Heart left ventricle (tissue), 16 donors: ENCODE measurements at regions not wholly inside any gene's neighbourhood (a gene's known extent, or its start where the extent isn't known, plus 50 kb on each side); places are given as distances from the start of the nearest gene placed in this dataset.

ENCODE experiments used
- ATAC-seq, 4 donors: fragments of 200-7000 bp; cut with Tn5 transposase; one replicate each; pipeline ENCODE4 v1.9.1; 2020 to 2022; ENCODE audit warnings: moderate library complexity in 4 of 4, mild to moderate bottlenecking in 3 of 4, moderate number of reproducible peaks in 1 of 4
- DNase-seq, 5 donors: peaks; one replicate each; pipeline ENCODE4 v3.0.0-alpha.2; 2020
- H3K27ac ChIP-seq, 12 donors: fragments of 200-600 bp; sonication (generic) in 4 of 12; one replicate each; pipeline versions ENCODE4 v1.5.0 to v1.8.0; 2016 to 2022; ENCODE audit warnings: mild to moderate bottlenecking in 2 of 12
- H3K27me3 ChIP-seq, 9 donors: fragments of 200-600 bp; sonication (generic) in 2 of 9; one replicate each; pipeline versions ENCODE4 v1.5.1 to v1.8.0; 2016 to 2022; ENCODE audit warnings: mild to moderate bottlenecking in 3 of 9
- H3K36me3 ChIP-seq, 9 donors: fragments of 200-600 bp; sonication (generic) in 2 of 9; one replicate each; pipeline versions ENCODE4 v1.5.0 to v1.8.0; 2018 to 2022; ENCODE audit warnings: mild to moderate bottlenecking in 2 of 9
- H3K4me1 ChIP-seq, 12 donors: fragments of 200-600 bp; sonication (generic) in 4 of 12; one replicate each; pipeline versions ENCODE4 v1.5.0 to v1.8.0; 2016 to 2022; ENCODE audit warnings: mild to moderate bottlenecking in 3 of 12
- H3K4me3 ChIP-seq, 12 donors: fragments of 200-600 bp; sonication (generic) in 4 of 12; one replicate each; pipeline versions ENCODE4 v1.5.0 to v1.8.0; 2017 to 2022; ENCODE audit warnings: mild to moderate bottlenecking in 9 of 12, moderate library complexity in 4 of 12
- H3K9me3 ChIP-seq, 12 donors: fragments of 200-600 bp; sonication (generic) in 4 of 12; one replicate each; pipeline versions ENCODE4 v1.5.0 to v1.8.0; 2016 to 2022; ENCODE audit warnings: mild to moderate bottlenecking in 1 of 12
- POLR2A ChIP-seq, 2 donors: fragments of 450-650 bp; IDR thresholded peaks; one replicate each; pipeline ENCODE4 v1.6.1; 2017; ENCODE audit warnings: antibody characterized with exemption in 2 of 2, mild to moderate bottlenecking in 2 of 2, moderate library complexity in 2 of 2
- WGBS, 4 donors: extraction: QIAGEN DNeasy Blood & Tissue Kit in 2 of 4; methylation state at CpG; one replicate each; pipeline versions ENCODE4 v1.1.5 to v1.1.7; 2013 to 2018; 5-methylcytosine and 5-hydroxymethylcytosine counted together
- intact Hi-C, 10 donors: fragments of 100-400 bp; cut with DNase I; formaldehyde crosslinking; loops; one replicate each; pipeline versions ENCODE4 v1.11.1 to v1.14.2; 2022
- TF ChIP-seq, protein P1 (sequence below), 12 donors: fragments of 200-600 bp; sonication (generic) in 4 of 12; IDR thresholded peaks; one replicate each; pipeline versions ENCODE4 v1.5.0 to v1.8.0; 2018 to 2022; ENCODE audit warnings: antibody characterized with exemption in 12 of 12, mild to moderate bottlenecking in 5 of 12
- donor health status: ischemic (EF 13 %, LVEDD 7.1; RV severe dilation, severe dysfunction).
- donor health status: healthy with polysubstance abuse.
- donor health status: DM: no; HTN: yes; CAD: no.
- donor health status: DM: no; HTN: no; CAD: no.
- donor health status: ischemic (EF 25% LVEDD 6.9; RV normal size, moderate dysfunction).
- donor health status: ischemic (EF 25% LVEDD 5.7; RV mildly dilated, moderate dysfunction).
- donor health status: healthy.
- donor health status: DM: yes; HTN: yes; CAD: no.
- donor health status: ischemic (EF 35%, LVEDD 5.7; RV mildly dilated, moderate dysfunction).
- donor health status: nonischemic (EF 11% LVEDD 7.7; RV severe dilation, severe dysfunction).
- donor health status: DM: yes; HTN: yes; CAD: no.
- donor health status: PGD.
- donor health status: ischemic (EF 29% LVEDD 5.4; RV normal size, mild dysfunction).
- donor health status: nonischemic (EF 23%, LVEDD 6.1; RV moderate dilation, normal function).

DNA sequence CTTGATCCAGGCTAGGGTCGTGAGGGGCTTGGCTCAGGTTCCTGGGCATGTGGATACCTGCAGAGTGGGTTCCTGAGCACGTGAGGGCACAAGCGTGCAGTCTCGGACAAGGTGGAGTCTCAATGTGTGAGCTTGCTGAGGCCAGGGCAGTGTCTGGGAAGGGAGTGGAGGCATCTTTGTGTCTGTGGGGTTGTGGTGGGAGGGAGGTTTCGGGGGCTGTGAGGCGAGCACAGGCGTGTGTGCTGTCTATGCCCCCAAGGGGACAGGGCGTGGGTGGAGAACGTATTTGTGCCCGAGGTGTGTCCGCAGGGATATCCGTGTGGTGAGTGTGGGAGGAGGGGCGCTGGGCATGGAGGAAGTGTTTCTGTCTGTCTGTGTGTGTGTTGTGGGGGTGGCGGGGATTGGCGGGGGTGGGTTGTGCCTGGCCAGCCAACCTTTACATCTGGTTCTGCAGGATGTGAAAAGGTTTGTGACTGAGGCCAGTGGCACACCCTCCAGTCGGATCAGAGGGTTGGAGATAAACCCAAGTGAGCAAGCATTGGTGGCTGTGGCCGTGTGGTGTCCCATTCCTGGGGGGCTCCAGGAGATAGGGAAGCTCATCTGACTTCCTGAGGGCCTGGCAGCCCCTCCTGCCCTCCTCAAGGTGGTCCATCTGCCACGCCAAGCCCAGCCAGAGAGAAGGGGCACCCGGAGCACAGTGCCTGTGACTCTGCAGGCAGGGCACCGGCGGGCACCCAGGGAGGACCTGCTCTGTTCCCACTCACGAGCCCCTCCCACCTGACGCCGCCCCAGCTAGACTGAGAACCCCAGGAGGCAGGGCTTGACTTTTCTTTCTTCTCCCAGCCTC is 57.1 kb downstream of the ZFP36L2 start:
- Histone ChIP-seq H3K27me3 (no peaks in the 10 kb centered on the region), H3K9me3 (peaks cover 0 to 2% (median 0%) of the 10 kb centered on the region in 12 donors), H3K4me3 (peak overlapping the region in 1 of 12 donors; percentile 25), H3K4me1 (peaks cover 0 to 67% (median 31%) of the 10 kb centered on the region in 12 donors), H3K36me3 (no peaks in the 10 kb centered on the region), H3K27ac (peak overlapping the region in 7 of 12 donors; percentile 34 to 85 (median 64))
- ATAC-seq (peak; percentile 10 to 57 (median 54)), DNase-seq (peak in 4 of 5 donors; percentile 48 to 76 (median 56))
- 44 to 62% (median 47%) methylated on average over 21 to 24 of the region's 24 CpGs for WGBS, 4 donors
- intact Hi-C loops = loop anchor here in 1 of 10 donors (10.0 kb wide), 1 partner anchor 45 kb away; no protein-coding TSS in a partner anchor
- TF ChIP-seq, protein P1, sequence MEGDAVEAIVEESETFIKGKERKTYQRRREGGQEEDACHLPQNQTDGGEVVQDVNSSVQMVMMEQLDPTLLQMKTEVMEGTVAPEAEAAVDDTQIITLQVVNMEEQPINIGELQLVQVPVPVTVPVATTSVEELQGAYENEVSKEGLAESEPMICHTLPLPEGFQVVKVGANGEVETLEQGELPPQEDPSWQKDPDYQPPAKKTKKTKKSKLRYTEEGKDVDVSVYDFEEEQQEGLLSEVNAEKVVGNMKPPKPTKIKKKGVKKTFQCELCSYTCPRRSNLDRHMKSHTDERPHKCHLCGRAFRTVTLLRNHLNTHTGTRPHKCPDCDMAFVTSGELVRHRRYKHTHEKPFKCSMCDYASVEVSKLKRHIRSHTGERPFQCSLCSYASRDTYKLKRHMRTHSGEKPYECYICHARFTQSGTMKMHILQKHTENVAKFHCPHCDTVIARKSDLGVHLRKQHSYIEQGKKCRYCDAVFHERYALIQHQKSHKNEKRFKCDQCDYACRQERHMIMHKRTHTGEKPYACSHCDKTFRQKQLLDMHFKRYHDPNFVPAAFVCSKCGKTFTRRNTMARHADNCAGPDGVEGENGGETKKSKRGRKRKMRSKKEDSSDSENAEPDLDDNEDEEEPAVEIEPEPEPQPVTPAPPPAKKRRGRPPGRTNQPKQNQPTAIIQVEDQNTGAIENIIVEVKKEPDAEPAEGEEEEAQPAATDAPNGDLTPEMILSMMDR (IDR thresholded peaks at IDR 0.05) = no peak
- no peak for TF ChIP-seq POLR2A (IDR thresholded peaks at IDR 0.05)

DNA sequence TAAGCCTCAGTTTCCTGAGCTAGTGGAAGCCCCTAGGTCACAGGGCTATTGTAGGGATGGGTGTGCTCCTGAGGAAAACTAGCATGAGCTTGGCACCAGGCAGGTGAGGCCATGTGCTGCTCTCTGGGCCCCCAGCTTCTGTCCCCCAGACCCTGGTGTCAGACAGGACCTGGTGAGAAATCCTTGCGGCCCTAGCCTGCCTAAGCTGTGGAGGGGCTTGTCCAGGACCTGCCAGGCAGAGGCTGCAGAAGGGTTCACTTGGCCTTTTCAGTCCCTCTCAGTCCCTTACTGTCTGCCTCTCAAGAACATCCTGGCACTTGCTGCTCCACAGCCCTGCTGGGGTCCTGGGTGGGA is 58.4 kb downstream of the ZFP36L2 start:
- Histone ChIP-seq H3K36me3 (no peaks in the 10 kb centered on the region), H3K4me1 (peaks cover 0 to 53% (median 22%) of the 10 kb centered on the region in 12 donors), H3K27me3 (no peaks in the 10 kb centered on the region), H3K9me3 (no peaks in the 10 kb centered on the region), H3K27ac (peak overlapping the region in 4 of 12 donors; percentile 50 to 85 (median 66)), H3K4me3 (no peak overlapping the region)
- intact Hi-C loops = loop anchor here in 1 of 10 donors (10.0 kb wide), 1 partner anchor 47 kb away; no protein-coding TSS in a partner anchor
- no peak for ATAC-seq
- no peak for TF ChIP-seq POLR2A (IDR thresholded peaks at IDR 0.05)
- TF ChIP-seq, protein P1 (IDR thresholded peaks at IDR 0.05) = no peak
- WGBS, 4 donors = 97 to 100% (median 97%) methylated on average over 1 of the region's 1 CpG; no CpG with 5 or more reads in 1 of the 4 donors
- DNase-seq = no peak

DNA sequence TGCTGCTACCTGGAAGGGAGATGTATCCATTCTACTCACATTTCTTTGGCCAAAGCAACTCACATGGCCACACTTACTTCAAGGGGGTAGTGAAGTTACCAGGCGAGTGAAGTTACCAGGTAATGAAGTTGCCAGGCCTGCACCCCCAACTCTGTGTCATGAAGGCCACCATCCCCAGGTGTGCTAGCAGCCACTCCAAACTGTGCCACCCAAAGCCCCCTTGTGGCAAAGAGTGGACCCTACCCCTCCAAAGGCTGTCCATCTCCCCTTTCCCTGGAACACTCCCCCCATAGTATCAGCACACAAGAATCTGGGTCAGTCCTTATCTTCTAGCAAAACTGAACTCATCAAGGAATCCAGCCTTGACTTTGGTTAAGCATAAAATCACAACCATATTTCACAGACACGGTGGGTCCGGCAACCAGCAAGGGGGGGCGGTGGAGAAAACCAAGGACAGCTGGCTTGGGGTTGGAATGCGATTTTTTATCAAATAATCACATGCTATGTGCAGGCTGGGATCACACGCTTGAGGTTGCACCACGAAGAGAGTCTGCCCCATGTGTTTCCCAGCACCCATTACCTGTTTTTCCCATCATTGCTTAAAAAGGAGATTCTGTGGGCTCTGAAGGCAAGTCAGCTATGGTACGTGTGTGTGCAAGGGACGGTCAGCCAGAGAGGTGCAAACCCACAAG is 60.9 kb downstream of the ZFP36L2 start:
- intact Hi-C loops = loop anchor here in 1 of 10 donors (10.0 kb wide), 1 partner anchor 49 kb away; no protein-coding TSS in a partner anchor
- no peak for DNase-seq
- H3K4me3 ChIP-seq = no peak overlapping the region
- H3K27me3 ChIP-seq = no peaks in the 10 kb centered on the region
- TF ChIP-seq POLR2A (IDR thresholded peaks at IDR 0.05) = no peak
- TF ChIP-seq, protein P1 (IDR thresholded peaks at IDR 0.05) = peak in 1 of 12 donors; percentile 5
- H3K9me3 ChIP-seq = no peaks in the 10 kb centered on the region
- no peak for ATAC-seq
- H3K36me3 ChIP-seq = no peaks in the 10 kb centered on the region
- H3K27ac ChIP-seq = no peak overlapping the region
- WGBS, 4 donors = 63 to 85% (median 78%) methylated on average over 9 of the region's 9 CpGs
- peaks cover 0 to 37% (median 16%) of the 10 kb centered on the region in 12 donors for H3K4me1 ChIP-seq

DNA sequence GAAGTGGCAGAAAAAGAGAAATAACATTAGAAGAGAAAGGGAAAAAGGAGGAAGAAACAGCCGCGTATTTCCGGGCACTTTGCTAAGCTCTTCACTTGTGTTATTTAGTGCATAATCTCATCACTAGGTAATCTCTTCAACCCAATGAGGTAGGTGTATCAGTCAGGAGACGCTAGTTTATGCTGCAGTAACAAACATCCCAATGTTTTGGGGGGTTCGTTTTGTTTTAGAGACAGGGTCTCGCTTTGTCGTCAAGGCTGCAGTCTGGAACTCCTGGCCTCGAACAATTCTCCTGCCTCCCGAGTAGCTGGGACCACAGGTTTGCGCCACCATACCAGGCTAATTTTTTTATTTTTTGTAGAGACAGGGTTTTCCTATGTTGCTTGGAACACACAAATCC is 61.7 kb downstream of the ZFP36L2 start:
- ATAC-seq (no peak), DNase-seq (no peak)
- intact Hi-C loops = loop anchor here in 1 of 10 donors (10.0 kb wide), 1 partner anchor 50 kb away; no protein-coding TSS in a partner anchor
- H3K27me3 ChIP-seq = no peaks in the 10 kb centered on the region
- no peak overlapping the region for H3K27ac ChIP-seq
- TF ChIP-seq, protein P1 (IDR thresholded peaks at IDR 0.05) = no peak
- TF ChIP-seq POLR2A (IDR thresholded peaks at IDR 0.05) = no peak
- H3K9me3 ChIP-seq = no peaks in the 10 kb centered on the region
- 95 to 98% (median 96%) methylated on average over 10 of the region's 10 CpGs for WGBS, 4 donors
- H3K4me1 ChIP-seq = peaks cover 2 to 37% (median 18%) of the 10 kb centered on the region in 12 donors
- no peaks in the 10 kb centered on the region for H3K36me3 ChIP-seq
- H3K4me3 ChIP-seq = no peak overlapping the region
